Amniotic epithelial cell (primary cell): ENCODE measurements at regions not wholly inside any gene's neighbourhood (a gene's known extent, or its start where the extent isn't known, plus 50 kb on each side); places are given as distances from the start of the nearest gene placed in this dataset.
A peak's percentile ranks its signal among the peaks of the same experiment; 100 is the strongest.

Source experiments
- DNase-seq: peaks from one replicate; pipeline ENCODE4 v3.0.0-alpha.2; 2010; ENCODE audit warnings: low read depth

- DNase-seq: no peak
Measured at GRCh38 chr1:175894581-175894980, 151.2 kb upstream of the TNR start.

DNA sequence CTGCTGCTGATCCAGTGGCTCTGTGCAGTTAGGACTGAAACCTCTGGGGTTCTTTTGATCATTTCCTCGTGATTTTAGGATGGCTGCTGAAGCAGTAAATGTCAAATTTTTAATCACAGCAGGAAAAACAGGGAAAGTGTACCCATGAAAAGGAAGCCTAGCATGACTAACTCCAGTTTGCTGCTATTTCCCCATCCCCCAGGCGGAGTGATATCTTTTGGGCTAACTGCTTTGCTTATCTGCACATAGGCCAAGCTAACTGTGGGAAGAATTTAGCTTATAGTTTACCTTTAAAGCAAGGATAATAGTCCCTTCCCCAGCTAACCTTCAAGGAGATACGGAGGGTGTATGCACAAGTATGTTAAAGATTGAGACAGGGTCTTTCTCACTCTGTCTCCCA is 149.8 kb upstream of the TNR start:
- peak; percentile 17 for DNase-seq

DNA sequence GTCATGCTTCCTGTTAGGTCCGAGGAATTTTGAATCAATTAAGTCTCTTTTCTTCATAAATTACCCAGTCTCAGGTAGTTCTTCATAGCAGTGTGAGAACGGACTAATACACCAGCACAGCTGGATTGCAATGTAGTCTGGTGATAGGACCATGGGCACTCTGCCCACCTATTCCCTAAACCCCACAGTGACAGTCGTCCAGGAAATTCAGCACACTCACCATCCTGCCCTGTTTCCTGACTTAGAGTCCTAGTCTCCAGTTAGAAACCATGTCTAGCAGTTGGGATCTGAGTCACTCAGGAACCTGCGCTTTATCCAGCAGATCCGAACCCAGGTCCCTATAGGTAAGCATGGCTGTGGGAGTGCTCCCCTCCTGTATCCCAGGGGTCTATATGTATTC is 149.3 kb upstream of the TNR start:
- DNase-seq: no peak

GRCh38 chr1:175891783-175892309 is 148.5 kb upstream of the TNR start:
- DNase-seq: no peak

- no peak for DNase-seq
Measured at GRCh38 chr1:175890958-175891357, 147.6 kb upstream of the TNR start.

GRCh38 chr1:175889848-175890247 is 146.5 kb upstream of the TNR start:
- DNase-seq: no peak

- no peak for DNase-seq
Measured at GRCh38 chr1:175888996-175889395, 145.6 kb upstream of the TNR start.

- peak; percentile 29 for DNase-seq
Measured at GRCh38 chr1:175887981-175888428, 144.6 kb upstream of the TNR start.

GRCh38 chr1:175887521-175887920 is 144.1 kb upstream of the TNR start:
- no peak for DNase-seq

DNA sequence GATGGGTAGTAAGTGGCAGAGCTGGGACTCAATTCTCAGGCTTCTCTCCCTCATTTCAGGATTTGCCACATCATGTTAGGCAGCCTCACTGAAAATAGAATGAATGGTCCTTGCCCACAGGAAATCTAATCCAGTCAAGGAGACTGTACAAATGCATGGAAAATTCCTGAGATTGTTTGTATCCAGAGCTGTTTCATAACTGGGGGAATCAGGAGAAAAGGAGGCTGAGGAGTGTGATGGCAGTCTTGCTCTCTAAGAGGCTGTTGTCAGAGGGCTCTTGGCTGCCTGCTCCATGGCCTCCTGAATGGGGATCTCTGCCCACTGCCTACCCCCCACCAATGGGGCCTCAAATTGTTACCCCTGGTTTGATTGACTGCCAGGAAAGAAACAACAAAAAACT is 141.9 kb upstream of the TNR start:
- DNase-seq: peak; percentile 44

GRCh38 chr1:175884369-175884768 is 141.0 kb upstream of the TNR start:
- no peak for DNase-seq

DNA sequence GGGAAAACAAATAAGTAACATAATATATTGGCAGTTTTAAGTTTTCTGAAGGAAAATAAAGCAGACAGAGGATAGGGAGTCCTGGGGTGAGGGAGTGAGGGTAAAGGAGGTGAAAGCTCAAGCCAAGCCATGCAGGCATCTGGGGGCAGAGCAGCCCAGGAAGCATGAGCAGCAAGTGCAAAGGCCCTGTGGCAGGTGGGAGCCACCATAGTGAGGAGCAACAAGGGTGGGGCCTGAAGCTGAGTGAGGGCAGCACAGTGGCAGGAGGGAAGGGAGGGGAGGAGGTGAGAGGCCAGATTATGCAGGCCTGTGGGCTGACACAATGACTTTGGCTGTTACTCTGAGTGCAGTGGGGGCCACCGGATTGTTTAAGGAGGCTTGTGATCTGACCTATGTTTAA is 138.8 kb upstream of the TNR start:
- DNase-seq: no peak

GRCh38 chr1:175881246-175881976 is 138.0 kb upstream of the TNR start:
- no peak for DNase-seq

DNA sequence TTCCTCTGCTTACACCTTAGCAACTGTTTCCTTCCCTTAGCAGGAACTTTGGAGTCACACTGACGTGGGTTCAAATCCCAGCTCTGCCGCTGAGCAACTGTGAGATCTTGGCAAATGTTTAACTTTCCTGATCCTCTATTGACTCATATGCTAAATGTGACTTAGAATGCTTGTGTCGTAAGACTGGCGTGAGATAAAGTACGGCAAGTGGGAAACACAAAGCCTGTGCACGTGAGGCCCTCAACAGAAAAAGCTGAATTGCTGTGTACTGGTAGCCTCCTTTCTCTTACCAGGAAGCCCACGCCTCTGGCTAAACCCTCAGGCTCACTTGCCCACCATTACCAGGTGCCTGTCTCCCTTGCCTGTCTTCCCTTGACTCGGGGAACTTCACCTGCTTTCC is 135.4 kb upstream of the TNR start:
- no peak for DNase-seq

DNA sequence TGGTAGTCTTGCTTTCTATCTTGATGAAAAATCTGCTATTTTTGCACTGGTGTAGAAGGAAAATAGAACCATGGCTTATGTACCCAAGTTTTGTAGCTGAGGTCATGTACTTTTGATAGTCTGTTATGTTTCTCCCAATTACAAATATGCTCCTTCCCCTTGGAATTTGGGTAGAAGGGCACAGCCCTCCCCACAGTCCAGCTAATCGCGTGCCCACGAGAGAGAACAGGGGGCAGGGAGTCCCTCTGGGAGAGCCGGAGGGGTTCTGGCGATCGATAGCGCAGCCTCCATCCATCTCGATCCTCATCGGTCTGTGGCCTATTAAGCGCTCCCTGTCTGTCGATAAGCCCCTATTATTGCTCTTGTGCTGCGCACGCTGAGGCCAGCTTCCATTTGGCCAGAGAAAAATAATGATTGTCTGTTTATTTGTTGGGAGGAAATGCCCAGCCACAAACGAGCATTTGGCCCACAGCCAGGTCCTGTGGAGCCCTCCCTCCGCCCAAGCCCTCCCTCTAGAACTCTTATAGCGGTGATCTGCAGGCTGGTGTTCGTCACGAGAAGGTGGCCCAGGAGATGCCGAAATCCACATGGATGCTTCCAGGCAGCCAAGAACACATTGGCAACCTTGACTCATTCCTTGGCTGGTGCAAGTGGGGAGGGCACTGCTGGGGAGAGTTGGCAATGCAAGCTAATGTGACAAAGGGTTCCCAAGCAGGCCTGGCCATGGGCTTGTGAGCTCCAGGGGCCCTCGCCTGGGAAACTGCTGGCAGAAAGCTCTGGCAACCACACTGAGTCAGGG is 134.7 kb upstream of the TNR start:
- no peak for DNase-seq

DNA sequence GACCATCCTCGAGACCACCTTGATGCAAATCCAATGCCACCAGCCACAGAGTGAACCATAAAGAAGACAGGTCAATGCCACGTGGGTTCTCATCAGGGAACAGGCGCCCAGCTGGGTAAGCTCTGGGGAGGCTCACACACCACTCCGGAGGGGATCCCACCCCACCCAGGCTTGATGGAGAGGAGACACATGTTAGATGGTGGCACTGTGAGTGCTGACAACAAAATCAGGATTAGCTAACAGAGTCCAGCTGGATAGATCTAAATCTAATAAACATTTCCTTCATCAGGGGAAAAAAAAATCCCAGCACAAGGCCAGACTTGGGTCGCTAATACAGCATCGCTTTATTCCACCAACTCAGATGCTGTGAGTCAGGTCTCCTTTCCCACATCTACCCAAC is 132.2 kb upstream of the TNR start:
- DNase-seq: no peak

- no peak for DNase-seq
Measured at GRCh38 chr1:175874081-175874480, 130.7 kb upstream of the TNR start.

DNA sequence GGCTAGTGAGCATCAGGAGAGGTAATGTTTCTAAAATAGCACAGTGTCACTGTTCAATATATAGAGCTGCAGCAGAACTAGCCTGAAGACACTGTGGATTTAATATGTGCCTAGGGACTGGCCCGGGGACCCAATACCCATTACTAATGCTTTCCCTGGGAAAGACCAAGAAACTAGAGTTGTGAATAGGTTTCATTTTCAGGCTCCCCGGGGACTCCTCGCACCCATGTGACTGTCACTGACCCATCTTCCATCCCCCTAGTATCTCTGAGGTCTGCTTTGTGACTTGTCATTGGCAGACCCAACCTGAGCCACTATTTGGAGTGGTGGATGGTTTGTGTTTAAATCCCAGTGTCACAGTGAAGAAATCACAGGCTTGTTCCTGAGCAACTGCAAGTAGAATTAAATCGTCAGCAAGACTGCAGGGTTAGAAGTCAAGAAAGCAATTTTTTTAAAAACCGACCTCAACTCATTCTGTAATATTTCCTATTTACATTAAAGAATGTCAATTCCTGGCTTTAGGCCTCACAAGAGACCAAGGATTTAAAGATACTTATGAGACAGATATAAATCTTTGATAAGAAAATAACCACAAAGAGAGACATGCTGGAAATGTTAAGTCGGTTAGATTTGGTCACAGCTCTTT is 130.0 kb upstream of the TNR start:
- peak; percentile 3 for DNase-seq

- DNase-seq: no peak
Measured at GRCh38 chr1:175872588-175872987, 129.2 kb upstream of the TNR start.

- DNase-seq: no peak
Measured at GRCh38 chr1:175871647-175872046, 128.3 kb upstream of the TNR start.

DNA sequence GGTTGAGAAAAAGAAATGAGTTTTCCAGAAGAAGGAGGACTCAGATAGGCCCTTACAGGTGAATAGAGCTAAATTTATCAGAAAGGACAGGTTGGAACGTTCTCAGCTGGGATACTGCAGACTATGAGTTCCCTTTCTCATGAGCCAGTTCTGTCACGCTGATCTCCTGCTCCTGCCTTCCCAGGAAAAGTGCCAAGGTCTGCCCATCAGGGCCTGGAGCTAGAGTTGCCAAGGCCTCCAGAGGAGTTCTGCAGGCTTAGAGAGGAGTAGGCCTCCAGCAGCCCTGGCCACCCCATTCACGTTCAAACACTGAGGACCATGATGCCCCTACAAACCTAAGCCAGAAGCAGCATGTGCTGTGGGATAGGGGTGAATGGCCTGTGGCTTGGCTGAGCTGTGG is 126.8 kb upstream of the TNR start:
- no peak for DNase-seq

DNA sequence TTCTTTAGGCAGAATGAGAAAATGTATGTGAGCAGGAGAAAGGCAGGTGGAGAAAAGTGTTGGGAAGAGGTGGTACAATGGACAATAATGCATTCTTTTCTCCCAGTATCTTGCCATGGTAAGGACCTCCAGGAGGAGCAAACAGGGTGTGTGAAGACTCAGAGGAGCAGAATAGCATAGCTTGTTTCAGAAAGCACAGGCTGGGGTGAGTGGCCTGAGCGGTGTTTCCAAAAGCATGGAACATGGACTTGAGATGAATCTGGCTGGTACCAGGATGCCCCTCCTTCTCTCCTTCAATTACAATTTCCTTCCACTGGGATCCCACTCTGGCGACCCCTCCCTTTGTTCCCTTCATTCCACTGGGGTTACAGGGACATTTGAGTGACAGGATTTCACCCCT is 123.4 kb upstream of the TNR start:
- no peak for DNase-seq
